Transverse colon (tissue), 4 donors: ENCODE measurements at regions not wholly inside any gene's neighbourhood (a gene's known extent, or its start where the extent isn't known, plus 50 kb on each side); places are given as distances from the start of the nearest gene placed in this dataset.

Experiments used
- DNase-seq: peaks from one replicate; pipeline ENCODE4 v3.0.0-alpha.2; 2019
- H3K27ac ChIP-seq, 4 donors: fragments of 200-600 bp; sonication (generic); 2 replicates each; pipeline ENCODE4 v1.5.1; 2016 to 2018; ENCODE audit warnings: inconsistent platforms in 4 of 4
- H3K27me3 ChIP-seq: fragments of 200-600 bp; sonication (generic); 2 replicates; pipeline ENCODE4 v1.5.1; 2017; ENCODE audit warnings: inconsistent platforms
- H3K36me3 ChIP-seq, 4 donors: fragments of 200-600 bp; sonication (generic); 2 replicates each; pipeline ENCODE4 v1.5.1; 2017 to 2019; ENCODE audit warnings: inconsistent platforms in 4 of 4
- H3K4me1 ChIP-seq, 4 donors: fragments of 200-600 bp; sonication (generic); 2 replicates each; pipeline ENCODE4 v1.5.1; 2017 to 2020; ENCODE audit warnings: inconsistent platforms in 4 of 4
- H3K4me3 ChIP-seq, 4 donors: fragments of 200-600 bp; sonication (generic); 1 replicate in 1 of 4; 2 replicates in 3 of 4; pipeline versions ENCODE4 v1.5.1 to v1.6.1; 2017 to 2019; ENCODE audit warnings: inconsistent platforms in 4 of 4
- H3K9me3 ChIP-seq, 2 donors: fragments of 200-600 bp; sonication (generic); 2 replicates each; pipeline ENCODE4 v1.5.1; 2017 to 2019; ENCODE audit warnings: inconsistent platforms in 2 of 2
- CTCF ChIP-seq, 5 experiments: fragments of 200-600 bp in 3 of 5; fragments of 450-650 bp in 2 of 5; sonication (generic) in 3 of 5; IDR thresholded peaks; 1 replicate in 2 of 5; 2 replicates in 3 of 5; pipeline ENCODE4 v1.5.1; 2016 to 2017; ENCODE audit warnings: antibody characterized with exemption in 5 of 5, inconsistent platforms in 3 of 5, mild to moderate bottlenecking in 2 of 5, moderate library complexity in 1 of 5
- EP300 ChIP-seq: sonication (generic); formaldehyde crosslinking; IDR thresholded peaks from one replicate; pipeline ENCODE4 v1.6.1; 2017; ENCODE audit warnings: antibody characterized with exemption, low read depth
- POLR2A ChIP-seq: fragments of 450-650 bp; IDR thresholded peaks from one replicate; pipeline ENCODE4 v1.6.1; 2016; ENCODE audit warnings: antibody characterized with exemption, mild to moderate bottlenecking, moderate library complexity
- POLR2AphosphoS5 ChIP-seq, 3 donors: sonication (generic); formaldehyde crosslinking; IDR thresholded peaks; one replicate each; pipeline ENCODE4 v1.6.1; 2016; ENCODE audit warnings: antibody characterized with exemption in 3 of 3
- WGBS, 2 donors: methylation state at CpG; one replicate each; pipeline ENCODE4 v1.1.5; 2018; ENCODE audit warnings: low coverage in 1 of 2; 5-methylcytosine and 5-hydroxymethylcytosine counted together
- in situ Hi-C, 4 donors: fragments of 200-750 bp; cut with MboI; loops; one replicate each; pipeline versions ENCODE4 v1.15.0 to v1.15.1; 2017; ENCODE audit warnings: low sequenced_read_pairs in 3 of 4, low pct_ligation_motif_present in 1 of 4, low pct_unique_long_range_greater_than_20kb in 1 of 4
- intact Hi-C: fragments of 100-400 bp; cut with DNase I; formaldehyde crosslinking; loops from one replicate; pipeline ENCODE4 v1.15.1; 2023; ENCODE audit warnings: low total_unique reads

DNA sequence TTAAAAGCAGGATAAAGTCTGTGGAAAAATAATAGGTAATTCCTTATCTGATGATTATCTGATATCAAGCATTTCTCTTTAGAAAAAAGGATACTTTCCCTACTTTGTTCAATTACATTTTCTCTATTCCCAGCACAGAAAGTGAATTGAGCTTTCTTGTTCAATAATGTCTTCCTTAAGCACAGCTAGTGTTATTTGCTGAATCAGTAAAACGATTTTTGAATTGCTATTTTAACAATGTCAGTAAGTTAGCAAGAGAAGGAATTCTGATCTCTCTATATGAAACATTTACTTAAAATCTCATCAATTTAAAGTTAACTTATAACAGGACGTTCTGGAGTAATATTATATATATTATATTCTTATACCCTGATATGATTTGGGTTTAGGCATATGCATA lies 337.2 kb upstream of the ANKRD30A start:
- no peaks in the 10 kb centered on the region for H3K36me3 ChIP-seq
- intact Hi-C loops: no loop called here
- no peak overlapping the region for H3K4me3 ChIP-seq
- DNase-seq: no peak
- H3K27me3 ChIP-seq: no peaks in the 10 kb centered on the region
- 56 to 69% methylated on average over 2 of the region's 2 CpGs for WGBS, 2 donors
- TF ChIP-seq POLR2AphosphoS5 (IDR thresholded peaks at IDR 0.05): no peak
- no peak for TF ChIP-seq CTCF (IDR thresholded peaks at IDR 0.05)
- no peak for TF ChIP-seq POLR2A
- no peak for TF ChIP-seq EP300
- H3K9me3 ChIP-seq: no peaks in the 10 kb centered on the region
- no peaks in the 10 kb centered on the region for H3K4me1 ChIP-seq
- in situ Hi-C loops: loop anchor here in 3 of 4 donors (10.0 to 25.0 kb wide), 2 partner anchors 1151 to 1153 kb away; partner anchors contain the start of gene FZD8 (in 2 of the 3)
- no peak overlapping the region for H3K27ac ChIP-seq

- no peaks in the 10 kb centered on the region for H3K36me3 ChIP-seq
- H3K27me3 ChIP-seq: no peaks in the 10 kb centered on the region
- TF ChIP-seq EP300 (no peak), POLR2A (no peak), CTCF (IDR thresholded peaks at IDR 0.05) (no peak), POLR2AphosphoS5 (IDR thresholded peaks at IDR 0.05) (no peak)
- WGBS, 2 donors: 65 to 80% methylated on average over 5 of the region's 5 CpGs
- in situ Hi-C loops (loop anchor here (5.0 to 25.0 kb wide), 3 partner anchors 1146 to 1149 kb away; partner anchors contain the start of gene FZD8 (in 2 of the 4)), intact Hi-C loops (no loop called here)
- no peak overlapping the region for H3K27ac ChIP-seq
- no peak overlapping the region for H3K4me3 ChIP-seq
- no peaks in the 10 kb centered on the region for H3K9me3 ChIP-seq
- no peaks in the 10 kb centered on the region for H3K4me1 ChIP-seq
- DNase-seq: no peak
Measured at GRCh38 chr10:36783400-36783799, 342.0 kb upstream of the ANKRD30A start.

- TF ChIP-seq POLR2AphosphoS5 (IDR thresholded peaks at IDR 0.05) (no peak), EP300 (no peak), CTCF (IDR thresholded peaks at IDR 0.05) (no peak), POLR2A (no peak)
- Histone ChIP-seq H3K27ac (no peak overlapping the region), H3K4me3 (no peak overlapping the region), H3K9me3 (no peaks in the 10 kb centered on the region), H3K27me3 (no peaks in the 10 kb centered on the region), H3K36me3 (no peaks in the 10 kb centered on the region), H3K4me1 (no peaks in the 10 kb centered on the region)
- WGBS, 2 donors: 57 to 81% methylated on average over 3 to 5 of the region's 5 CpGs
- DNase-seq: no peak
- intact Hi-C loops: no loop called here
- in situ Hi-C loops: loop anchor here (5.0 to 25.0 kb wide), 3 partner anchors 1144 to 1147 kb away; partner anchors contain the start of gene FZD8 (in 2 of the 4)
Measured at GRCh38 chr10:36781570-36781969, 343.8 kb upstream of the ANKRD30A start.

- 69 to 82% methylated on average over 5 to 6 of the region's 6 CpGs for WGBS, 2 donors
- intact Hi-C loops: no loop called here
Measured at GRCh38 chr10:36780158-36780557, 345.2 kb upstream of the ANKRD30A start.

More at GRCh38 chr10:36780158-36780557, 345.2 kb upstream of the ANKRD30A start:
- H3K27ac ChIP-seq: no peak overlapping the region
- no peak for TF ChIP-seq EP300
- TF ChIP-seq CTCF (IDR thresholded peaks at IDR 0.05): no peak
- TF ChIP-seq POLR2A: no peak
- TF ChIP-seq POLR2AphosphoS5 (IDR thresholded peaks at IDR 0.05): no peak
- no peak for DNase-seq
- H3K27me3 ChIP-seq: no peaks in the 10 kb centered on the region
- no peak overlapping the region for H3K4me3 ChIP-seq
- H3K4me1 ChIP-seq: no peaks in the 10 kb centered on the region
- no peaks in the 10 kb centered on the region for H3K36me3 ChIP-seq
- H3K9me3 ChIP-seq: no peaks in the 10 kb centered on the region
- in situ Hi-C loops: loop anchor here (5.0 to 25.0 kb wide), 3 partner anchors 1143 to 1145 kb away; partner anchors contain the start of gene FZD8 (in 2 of the 4)
